ENCODE measurements at regions not wholly inside any gene's neighbourhood (a gene's known extent, or its start where the extent isn't known, plus 50 kb on each side); places are given as distances from the start of the nearest gene placed in this dataset.
"Not testable (repeated sequence)": the region's sequence is repeated elsewhere in the genome, so short reads cannot be mapped to it uniquely, and the experiment has no call there.

DNA sequence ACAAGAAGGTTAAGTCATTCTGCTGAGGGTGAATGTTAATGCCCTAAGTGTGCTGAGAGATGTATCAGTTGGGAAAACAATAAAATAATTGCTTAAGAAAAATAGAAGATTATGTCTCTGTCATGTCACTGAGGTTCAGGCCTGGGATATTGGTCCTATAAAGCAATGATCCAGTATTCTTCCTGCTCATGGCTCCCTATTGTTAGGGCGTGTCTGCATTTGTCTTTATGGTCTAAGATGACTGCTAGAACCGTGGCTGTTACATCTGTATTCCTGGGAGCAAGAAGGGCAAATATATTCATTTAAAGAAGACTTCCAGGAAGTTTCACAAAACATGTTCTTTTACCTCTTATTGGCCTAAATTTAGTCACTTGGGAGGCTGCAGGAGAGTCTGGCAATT, 125.0 kb downstream of the KCNE4 start:
- H3K4me3 ChIP-seq (ENCODE audit: low read length), result no peak overlapping the region
- H3K4me1 ChIP-seq (ENCODE audit: control insufficient read depth, insufficient read depth, low read length), result no peaks in the 10 kb centered on the region
- H3K27me3 ChIP-seq (ENCODE audit: control insufficient read depth, insufficient read depth, low read length), result no peaks in the 10 kb centered on the region
- no peak for DNase-seq
- H3K27ac ChIP-seq (ENCODE audit: low read length), result no peak overlapping the region
- no peaks in the 10 kb centered on the region for H3K36me3 ChIP-seq (ENCODE audit: control insufficient read depth, insufficient read depth, low read length)
- no CpG with 5 or more reads among the region's 2 CpGs for WGBS (ENCODE audit: insufficient coverage)
- H3K9me3 ChIP-seq (replicated peaks; ENCODE audit: control insufficient read depth, low read depth, low read length), result no peaks in the 10 kb centered on the region

DNA sequence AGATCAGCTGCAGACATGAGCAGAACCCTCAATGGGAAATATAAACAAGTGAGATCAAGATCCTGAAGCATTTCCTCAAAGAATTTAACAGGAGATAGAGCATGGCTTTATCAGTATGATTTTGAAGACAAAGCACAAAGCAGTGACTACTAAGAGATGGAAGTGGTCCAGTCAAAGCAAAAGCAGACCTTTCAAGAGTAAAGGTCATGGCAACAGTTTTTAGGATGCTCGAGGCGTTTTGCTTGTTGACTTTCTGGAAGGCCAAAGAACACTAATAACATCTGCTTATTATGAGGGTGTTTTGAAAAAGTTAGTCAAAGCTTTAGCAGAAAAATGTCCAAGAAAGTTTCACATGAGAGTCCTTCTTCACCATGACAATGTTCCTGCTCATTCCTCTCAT, 128.5 kb downstream of the KCNE4 start:
- Histone ChIP-seq H3K27ac (ENCODE audit: low read length) (no peak overlapping the region), H3K9me3 (replicated peaks; ENCODE audit: control insufficient read depth, low read depth, low read length) (no peaks in the 10 kb centered on the region), H3K4me1 (ENCODE audit: control insufficient read depth, insufficient read depth, low read length) (no peaks in the 10 kb centered on the region), H3K36me3 (ENCODE audit: control insufficient read depth, insufficient read depth, low read length) (no peaks in the 10 kb centered on the region), H3K4me3 (ENCODE audit: low read length) (no peak overlapping the region), H3K27me3 (ENCODE audit: control insufficient read depth, insufficient read depth, low read length) (no peaks in the 10 kb centered on the region)
- no CpG with 5 or more reads among the region's 2 CpGs for WGBS (ENCODE audit: insufficient coverage)
- no peak for DNase-seq

DNA sequence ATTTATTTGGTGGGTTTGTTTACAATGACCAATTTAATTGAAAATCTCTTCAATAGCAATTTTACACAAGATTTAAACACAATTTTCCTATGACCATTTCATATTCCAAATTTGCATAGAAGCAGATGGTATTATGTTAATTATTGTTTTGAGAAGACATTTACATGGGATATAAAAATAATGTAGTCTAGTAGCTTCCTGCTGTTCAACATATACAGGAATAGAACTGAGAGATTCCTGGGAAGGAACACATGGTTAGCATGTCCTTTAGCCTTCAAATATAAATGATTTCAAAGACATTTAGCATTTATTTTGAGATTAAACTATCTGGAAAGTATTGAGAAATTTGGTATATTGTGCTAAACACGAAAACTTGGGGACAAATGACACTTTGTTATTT, 129.6 kb downstream of the KCNE4 start:
- H3K9me3 ChIP-seq (replicated peaks; ENCODE audit: control insufficient read depth, low read depth, low read length), result no peaks in the 10 kb centered on the region
- no peaks in the 10 kb centered on the region for H3K36me3 ChIP-seq (ENCODE audit: control insufficient read depth, insufficient read depth, low read length)
- H3K4me3 ChIP-seq (ENCODE audit: low read length), result no peak overlapping the region
- no peaks in the 10 kb centered on the region for H3K27me3 ChIP-seq (ENCODE audit: control insufficient read depth, insufficient read depth, low read length)
- no peaks in the 10 kb centered on the region for H3K4me1 ChIP-seq (ENCODE audit: control insufficient read depth, insufficient read depth, low read length)
- WGBS (ENCODE audit: insufficient coverage), result no CpG with 5 or more reads among the region's 1 CpG
- DNase-seq, result no peak
- no peak overlapping the region for H3K27ac ChIP-seq (ENCODE audit: low read length)

DNA sequence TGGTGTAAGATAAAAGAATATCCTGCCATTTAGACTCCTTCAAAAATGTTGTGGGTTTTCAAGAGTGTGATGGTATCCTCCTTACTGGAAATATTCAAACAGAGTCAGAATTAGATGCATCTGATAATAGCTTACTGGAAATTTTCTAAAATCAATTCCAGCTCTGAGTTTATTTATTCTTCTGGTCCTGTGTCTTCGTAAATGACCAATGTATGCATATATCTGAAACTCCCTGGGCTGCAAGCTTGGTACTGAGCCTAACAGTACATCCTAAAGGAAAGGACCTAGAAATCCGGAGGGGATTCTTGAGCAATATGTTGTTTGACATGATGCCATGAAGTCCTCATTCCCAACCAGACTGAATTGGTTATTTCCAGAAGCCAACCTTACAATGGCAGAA, 130.4 kb downstream of the KCNE4 start:
- Histone ChIP-seq H3K27me3 (ENCODE audit: control insufficient read depth, insufficient read depth, low read length) (no peaks in the 10 kb centered on the region), H3K27ac (ENCODE audit: low read length) (no peak overlapping the region), H3K36me3 (ENCODE audit: control insufficient read depth, insufficient read depth, low read length) (no peaks in the 10 kb centered on the region), H3K4me1 (ENCODE audit: control insufficient read depth, insufficient read depth, low read length) (no peaks in the 10 kb centered on the region), H3K9me3 (replicated peaks; ENCODE audit: control insufficient read depth, low read depth, low read length) (no peaks in the 10 kb centered on the region), H3K4me3 (ENCODE audit: low read length) (no peak overlapping the region)
- DNase-seq, result no peak
- WGBS (ENCODE audit: insufficient coverage), result no CpG with 5 or more reads among the region's 2 CpGs

DNA sequence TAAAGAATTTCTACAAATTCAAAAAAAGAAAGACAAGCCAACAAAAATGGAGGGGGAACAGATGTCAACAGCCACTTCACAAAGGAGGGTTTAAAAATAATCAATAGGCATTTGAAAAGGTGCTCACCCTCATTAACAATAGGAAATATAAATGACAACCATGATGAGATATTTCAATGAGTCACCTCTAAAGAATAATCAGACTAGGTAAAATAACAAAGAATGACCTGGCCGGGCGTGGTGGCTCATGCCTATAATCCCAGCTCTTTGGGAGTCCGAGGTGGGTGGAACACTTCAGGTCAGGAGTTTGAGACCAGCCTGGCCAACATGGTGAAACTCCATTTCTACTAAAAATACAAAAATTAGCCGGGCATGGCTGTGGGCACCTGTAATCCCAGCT, 133.6 kb downstream of the KCNE4 start:
- Histone ChIP-seq H3K4me1 (ENCODE audit: control insufficient read depth, insufficient read depth, low read length) (no peaks in the 10 kb centered on the region), H3K27me3 (ENCODE audit: control insufficient read depth, insufficient read depth, low read length) (no peaks in the 10 kb centered on the region), H3K36me3 (ENCODE audit: control insufficient read depth, insufficient read depth, low read length) (no peaks in the 10 kb centered on the region), H3K9me3 (replicated peaks; ENCODE audit: control insufficient read depth, low read depth, low read length) (no peaks in the 10 kb centered on the region), H3K27ac (ENCODE audit: low read length) (no peak overlapping the region), H3K4me3 (ENCODE audit: low read length) (no peak overlapping the region)
- DNase-seq, result no peak
- WGBS (ENCODE audit: insufficient coverage), result 91% methylated on average over 4 of the region's 4 CpGs

DNA sequence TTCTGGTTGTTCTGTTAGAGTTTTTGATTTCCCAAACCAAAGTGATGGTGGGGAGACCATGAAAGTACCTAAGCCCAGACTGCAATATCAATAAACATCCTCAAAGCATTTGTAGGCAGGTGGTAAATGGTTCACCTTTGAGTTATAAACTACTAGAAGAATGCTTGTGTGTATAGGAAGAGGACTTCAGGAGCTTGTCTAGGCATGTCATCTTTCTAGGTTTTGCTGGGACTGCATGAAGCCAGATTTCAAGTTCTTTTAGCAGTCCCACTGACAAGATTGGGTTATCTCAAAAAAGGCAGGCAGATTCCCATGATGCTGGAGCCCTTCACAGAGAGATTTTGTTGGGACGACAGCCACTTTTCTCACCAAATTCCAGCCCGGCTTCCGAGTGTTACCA, 135.3 kb downstream of the KCNE4 start:
- Histone ChIP-seq H3K4me1 (ENCODE audit: control insufficient read depth, insufficient read depth, low read length) (no peaks in the 10 kb centered on the region), H3K36me3 (ENCODE audit: control insufficient read depth, insufficient read depth, low read length) (no peaks in the 10 kb centered on the region), H3K4me3 (ENCODE audit: low read length) (no peak overlapping the region), H3K9me3 (replicated peaks; ENCODE audit: control insufficient read depth, low read depth, low read length) (no peaks in the 10 kb centered on the region), H3K27ac (ENCODE audit: low read length) (no peak overlapping the region), H3K27me3 (ENCODE audit: control insufficient read depth, insufficient read depth, low read length) (no peaks in the 10 kb centered on the region)
- WGBS (ENCODE audit: insufficient coverage), result 86% methylated on average over 3 of the region's 3 CpGs
- DNase-seq, result no peak

GRCh38 chr2:223190561-223191206, 138.7 kb downstream of the KCNE4 start:
- H3K36me3 ChIP-seq (ENCODE audit: control insufficient read depth, insufficient read depth, low read length); H3K4me3 ChIP-seq (ENCODE audit: low read length); H3K27ac ChIP-seq (ENCODE audit: low read length); H3K9me3 ChIP-seq (replicated peaks; ENCODE audit: control insufficient read depth, low read depth, low read length); H3K27me3 ChIP-seq (ENCODE audit: control insufficient read depth, insufficient read depth, low read length); DNase-seq; H3K4me1 ChIP-seq (ENCODE audit: control insufficient read depth, insufficient read depth, low read length): not testable (repeated sequence)
- 80% methylated on average over 2 of the region's 10 CpGs for WGBS (ENCODE audit: insufficient coverage)

GRCh38 chr2:223196331-223196730, 144.3 kb downstream of the KCNE4 start:
- H3K27me3 ChIP-seq (ENCODE audit: control insufficient read depth, insufficient read depth, low read length), result no peaks in the 10 kb centered on the region
- no peak for DNase-seq
- H3K9me3 ChIP-seq (replicated peaks; ENCODE audit: control insufficient read depth, low read depth, low read length), result no peaks in the 10 kb centered on the region
- no peak overlapping the region for H3K4me3 ChIP-seq (ENCODE audit: low read length)
- no peaks in the 10 kb centered on the region for H3K36me3 ChIP-seq (ENCODE audit: control insufficient read depth, insufficient read depth, low read length)
- WGBS (ENCODE audit: insufficient coverage), result 66% methylated on average over 5 of the region's 5 CpGs
- H3K27ac ChIP-seq (ENCODE audit: low read length), result no peak overlapping the region
- H3K4me1 ChIP-seq (ENCODE audit: control insufficient read depth, insufficient read depth, low read length), result no peaks in the 10 kb centered on the region

- no peaks in the 10 kb centered on the region for H3K27me3 ChIP-seq (ENCODE audit: control insufficient read depth, insufficient read depth, low read length)
- no peak for DNase-seq
- no peaks in the 10 kb centered on the region for H3K9me3 ChIP-seq (replicated peaks; ENCODE audit: control insufficient read depth, low read depth, low read length)
- 89% methylated on average over 2 of the region's 2 CpGs for WGBS (ENCODE audit: insufficient coverage)
- no peak overlapping the region for H3K27ac ChIP-seq (ENCODE audit: low read length)
- H3K36me3 ChIP-seq (ENCODE audit: control insufficient read depth, insufficient read depth, low read length), result no peaks in the 10 kb centered on the region
- no peak overlapping the region for H3K4me3 ChIP-seq (ENCODE audit: low read length)
- no peaks in the 10 kb centered on the region for H3K4me1 ChIP-seq (ENCODE audit: control insufficient read depth, insufficient read depth, low read length)
Measured at GRCh38 chr2:223197046-223197445, 145.1 kb downstream of the KCNE4 start.

DNA sequence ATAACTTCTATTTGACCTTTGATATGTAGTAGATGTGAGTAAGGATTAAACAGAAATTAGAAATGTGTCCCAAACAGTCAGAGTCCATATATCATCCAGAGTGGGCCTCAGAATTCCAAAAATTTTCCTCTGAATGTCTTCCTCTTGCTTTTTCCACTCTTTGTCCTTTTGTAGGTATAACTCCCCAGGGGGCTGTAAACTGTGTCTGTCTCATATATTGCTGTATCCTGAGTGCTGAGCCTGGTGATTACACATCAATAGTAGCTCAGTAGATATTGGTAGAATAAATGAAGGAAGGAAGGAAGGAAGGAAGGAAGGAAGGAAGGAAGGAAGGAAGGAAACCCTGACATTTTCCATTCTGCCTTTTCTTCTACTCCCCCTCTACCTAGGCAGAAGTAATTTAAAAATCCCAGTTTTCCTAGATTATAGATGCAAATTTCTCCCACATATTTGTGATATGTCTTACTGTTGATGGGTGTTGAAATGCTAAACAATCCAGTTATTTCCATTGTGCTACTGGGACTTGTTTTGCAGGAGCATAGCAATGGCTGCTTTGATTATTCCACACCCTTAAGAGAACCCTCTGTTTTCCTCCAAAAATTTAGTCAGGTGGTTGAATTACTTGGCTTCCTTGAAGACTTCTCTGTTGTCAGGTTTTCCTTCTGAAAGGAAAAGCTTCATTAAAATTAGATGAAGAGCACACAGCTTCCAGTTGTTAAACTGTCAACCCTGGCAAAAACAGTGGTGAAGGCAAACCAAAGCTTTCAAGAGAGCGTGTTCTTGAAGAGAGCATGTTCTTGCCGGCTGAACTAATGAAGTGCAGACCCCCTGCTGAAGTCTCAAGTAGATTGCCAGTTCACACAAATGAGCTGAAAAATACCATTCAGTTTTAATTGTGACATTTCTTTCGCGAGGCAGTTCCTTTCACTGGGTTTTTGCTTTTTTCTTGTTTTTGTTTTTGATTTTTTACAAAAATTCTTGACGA, 147.8 kb downstream of the KCNE4 start:
- no peaks in the 10 kb centered on the region for H3K9me3 ChIP-seq (replicated peaks; ENCODE audit: control insufficient read depth, low read depth, low read length)
- H3K4me1 ChIP-seq (ENCODE audit: control insufficient read depth, insufficient read depth, low read length), result no peaks in the 10 kb centered on the region
- WGBS (ENCODE audit: insufficient coverage), result 81% methylated on average over 2 of the region's 5 CpGs
- no peaks in the 10 kb centered on the region for H3K27me3 ChIP-seq (ENCODE audit: control insufficient read depth, insufficient read depth, low read length)
- no peak overlapping the region for H3K4me3 ChIP-seq (ENCODE audit: low read length)
- no peak for DNase-seq
- no peak overlapping the region for H3K27ac ChIP-seq (ENCODE audit: low read length)
- no peaks in the 10 kb centered on the region for H3K36me3 ChIP-seq (ENCODE audit: control insufficient read depth, insufficient read depth, low read length)
